Activated CD4-positive, alpha-beta T cell treated with anti-CD3 and anti-CD28 coated beads, Interleukin-2, amount 50 U/mL, for 16 hours (primary cell): ENCODE measurements at regions not wholly inside any gene's neighbourhood (a gene's known extent, or its start where the extent isn't known, plus 50 kb on each side); places are given as distances from the start of the nearest gene placed in this dataset.

Experiments used
- DNase-seq: peaks from one replicate; pipeline ENCODE4 v3.0.0-alpha.2; 2020

DNA sequence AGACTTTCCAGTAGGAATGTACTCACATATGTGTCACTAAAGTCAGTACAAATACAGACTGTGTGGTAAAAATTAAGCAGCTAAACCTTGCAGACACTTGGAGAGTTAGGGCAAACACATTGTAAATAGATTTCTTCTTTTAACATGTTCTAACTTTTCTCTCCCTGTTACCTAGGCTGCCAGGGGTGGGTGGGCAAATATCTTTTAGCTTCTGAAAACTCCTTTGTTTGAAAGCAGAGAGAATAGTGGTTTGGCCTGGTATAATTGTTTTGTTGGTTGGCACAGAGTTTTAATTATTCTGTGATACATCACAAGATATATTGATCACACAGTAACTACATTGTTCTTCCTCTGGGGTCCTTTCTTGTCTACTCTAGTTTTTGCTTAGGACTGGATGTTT lies 289.8 kb upstream of the DACH1 start:
- no peak for DNase-seq

DNA sequence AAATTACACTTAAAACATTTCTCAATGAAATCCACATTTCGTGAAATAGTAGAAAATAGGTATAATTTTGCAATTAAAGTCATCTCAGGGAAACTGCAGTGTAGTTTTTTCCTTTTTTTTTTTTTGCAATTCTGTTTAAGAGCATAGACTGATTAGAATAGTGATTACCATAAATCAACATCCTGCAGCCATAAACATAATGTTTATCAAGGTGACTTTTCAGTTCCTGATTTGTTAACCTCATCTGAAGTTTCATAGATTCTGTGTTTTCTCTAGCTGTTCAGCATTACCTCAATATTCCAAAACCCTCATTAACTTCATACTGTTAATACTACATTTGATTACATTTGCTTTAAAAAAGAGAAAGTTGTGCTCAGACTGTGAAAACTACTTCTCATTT lies 286.3 kb upstream of the DACH1 start:
- DNase-seq: no peak

DNA sequence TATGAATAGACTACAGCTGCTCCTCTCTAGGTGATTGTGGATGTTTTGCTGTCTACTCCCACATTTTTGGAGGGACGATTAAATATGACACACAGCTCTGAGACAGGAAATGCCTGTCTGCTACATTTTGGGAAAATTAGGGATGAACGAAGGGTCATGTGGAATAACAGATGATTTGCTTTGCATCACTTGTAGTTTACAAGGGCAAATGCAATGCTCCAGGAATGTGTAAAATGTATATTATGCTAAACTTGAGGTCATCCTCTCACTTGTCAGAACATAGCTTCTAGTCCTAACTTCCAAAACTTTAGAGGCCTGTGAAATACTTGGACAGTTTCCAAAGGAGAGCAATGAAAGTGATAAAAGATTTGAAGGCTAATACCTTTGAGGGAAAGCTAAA lies 284.2 kb upstream of the DACH1 start:
- no peak for DNase-seq

DNA sequence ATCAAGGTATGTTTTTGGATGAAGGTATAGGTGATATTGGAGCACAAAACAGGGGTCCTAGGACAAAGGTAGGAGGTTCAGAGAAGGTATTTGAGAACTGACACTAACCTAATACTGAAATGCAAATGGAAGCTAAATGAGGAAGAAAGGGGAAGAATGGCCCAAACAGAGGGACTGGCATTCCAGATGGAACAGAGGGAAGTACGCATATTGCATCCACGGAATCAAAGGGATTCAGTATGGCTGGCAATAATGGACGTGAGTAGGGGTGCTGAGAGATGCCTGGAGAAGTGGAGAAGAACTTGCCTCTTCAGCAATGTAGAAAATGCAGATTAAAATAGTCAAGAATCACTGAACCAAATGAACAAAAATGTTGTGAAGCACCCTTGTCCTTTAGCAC lies 283.5 kb upstream of the DACH1 start:
- DNase-seq: no peak

DNA sequence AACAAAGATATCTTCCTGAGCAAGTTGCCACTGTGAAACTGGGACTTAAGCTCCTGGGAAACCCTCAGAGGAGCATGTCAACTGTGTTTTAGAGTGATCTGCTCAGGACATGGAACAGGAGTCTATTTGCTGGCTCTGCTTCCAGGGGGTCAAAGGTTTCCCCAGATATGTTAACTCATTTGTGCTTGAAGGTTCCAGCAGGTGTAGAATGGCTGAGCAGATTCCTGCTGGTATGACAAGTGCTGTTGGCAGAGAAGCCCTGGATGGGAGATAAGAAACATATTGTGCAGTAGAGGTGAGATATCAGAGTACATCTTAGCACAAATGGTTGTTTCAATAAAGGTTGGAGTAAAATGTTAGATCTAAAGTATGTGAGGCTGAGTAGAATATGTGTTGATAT lies 282.7 kb upstream of the DACH1 start:
- no peak for DNase-seq

DNA sequence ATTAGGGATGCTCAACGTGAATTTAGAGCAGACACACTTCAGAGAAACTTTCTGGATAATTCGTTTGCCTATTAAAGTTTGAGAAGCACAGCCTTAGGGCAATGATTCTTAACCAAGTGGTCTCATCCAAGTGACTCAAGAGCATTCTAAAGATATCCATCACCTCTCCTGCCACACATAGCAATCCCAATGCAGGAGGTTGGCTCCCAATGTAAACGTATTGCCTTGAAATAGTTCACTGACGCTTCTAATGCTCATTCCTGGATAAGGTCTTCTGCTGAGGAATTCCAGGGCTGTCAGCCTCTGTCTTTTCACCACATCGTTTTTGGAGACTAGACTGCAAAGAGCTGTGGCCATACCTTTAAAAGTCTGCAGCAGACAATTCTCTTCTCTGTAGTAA lies 279.8 kb upstream of the DACH1 start:
- DNase-seq: no peak

DNA sequence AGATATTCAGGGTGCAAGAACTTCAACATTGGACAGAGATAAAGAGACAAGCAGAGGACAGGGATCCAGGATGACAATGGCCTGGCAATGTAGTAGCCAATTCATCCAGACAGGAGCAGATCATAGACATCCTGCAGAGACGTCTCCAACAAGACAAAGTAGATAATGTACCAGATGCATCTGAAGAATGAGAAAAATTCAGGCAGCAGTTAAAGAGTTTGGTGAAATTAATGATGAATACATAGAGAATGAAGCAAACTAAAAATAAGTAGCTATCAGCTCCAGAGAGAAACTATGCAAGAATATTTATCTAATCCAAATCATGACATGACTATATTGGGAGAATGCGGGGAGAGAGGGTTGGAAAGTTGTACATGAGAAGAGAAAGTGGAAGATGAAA lies 278.4 kb upstream of the DACH1 start:
- DNase-seq: no peak

DNA sequence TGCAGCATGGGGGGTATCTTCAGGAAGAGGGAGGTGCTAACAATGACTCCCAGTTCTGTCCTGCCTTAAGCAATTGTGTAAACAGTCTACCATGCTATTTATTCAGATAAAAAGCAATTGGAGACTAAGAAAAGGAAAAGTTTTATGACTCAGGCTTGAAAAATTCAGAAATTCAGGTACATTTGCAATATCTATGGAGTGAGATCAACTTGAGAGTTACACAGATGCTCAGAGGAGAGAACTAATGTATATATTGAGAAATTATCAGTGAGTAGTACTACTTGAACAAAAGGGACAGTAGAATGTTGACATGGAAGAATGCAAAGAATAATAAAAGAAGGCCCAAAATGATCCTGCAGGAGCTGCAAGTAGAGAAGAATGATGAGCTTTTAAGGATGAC lies 277.6 kb upstream of the DACH1 start:
- no peak for DNase-seq

DNA sequence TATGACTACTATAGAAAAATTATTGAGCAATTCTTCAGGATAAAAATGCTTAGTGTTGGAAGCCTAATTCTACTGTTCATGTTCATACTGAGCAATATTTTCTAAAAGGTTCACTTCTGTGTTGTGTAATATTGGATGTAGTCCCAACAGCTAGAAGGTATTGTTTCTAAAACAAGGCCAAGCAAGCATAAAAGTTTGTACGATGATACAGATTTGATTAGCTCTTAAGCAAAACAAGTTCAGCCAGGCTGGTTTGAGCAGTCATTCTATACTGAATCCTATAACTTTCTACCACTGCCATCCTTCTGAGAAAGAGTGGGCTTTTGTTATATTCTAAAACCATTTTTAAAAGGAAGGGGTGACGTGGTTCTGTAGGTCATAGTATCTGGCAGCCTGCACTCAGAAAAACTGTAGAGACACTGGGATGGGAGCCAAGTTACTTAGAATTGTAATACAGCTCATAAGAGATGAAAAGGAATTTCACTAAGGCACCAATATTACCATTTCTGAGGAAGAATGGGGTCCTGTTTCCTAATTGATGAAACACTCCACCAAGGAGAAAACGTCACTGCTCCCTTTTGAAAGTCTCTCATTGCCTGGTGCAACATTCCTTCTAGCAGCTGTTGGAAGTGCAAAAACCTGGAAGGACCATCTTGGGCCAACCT lies 275.0 kb upstream of the DACH1 start:
- DNase-seq: no peak

DNA sequence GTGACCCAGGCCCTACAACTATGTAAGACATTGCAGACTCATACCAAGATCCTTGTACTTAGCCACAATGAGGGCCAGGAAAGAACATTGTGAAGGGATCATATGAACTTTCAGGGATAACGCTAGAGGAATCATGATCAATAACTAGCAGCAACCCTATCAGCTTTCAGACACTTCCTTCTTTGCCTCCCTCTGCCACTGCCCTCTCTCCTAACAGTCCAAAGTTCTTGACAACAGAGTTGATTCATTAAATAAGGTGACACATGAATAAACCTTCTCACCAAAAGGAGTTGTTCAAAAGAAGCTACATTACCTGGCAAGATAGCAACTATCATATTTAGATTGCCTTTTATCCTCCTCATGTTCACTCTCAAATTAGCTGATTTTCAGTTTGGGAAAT lies 272.2 kb upstream of the DACH1 start:
- DNase-seq: no peak

DNA sequence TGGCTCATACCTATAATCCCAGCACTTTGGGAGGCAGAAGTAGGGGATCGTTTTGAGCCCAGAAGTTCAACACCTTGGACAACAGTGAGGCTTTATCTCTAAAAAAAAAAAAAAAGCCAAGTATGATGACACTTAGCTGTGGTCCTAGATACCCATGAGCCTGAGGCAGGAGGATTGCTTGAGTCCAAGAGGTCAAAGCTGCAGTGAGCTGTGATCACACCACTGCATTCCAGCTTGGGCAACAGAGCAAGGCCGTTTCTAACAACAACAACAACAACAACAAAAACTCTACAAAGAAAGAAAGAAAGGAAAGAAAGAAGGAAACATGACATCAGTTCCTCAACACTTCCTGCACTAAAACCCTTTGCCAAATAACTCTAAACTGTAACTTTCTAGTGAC lies 265.1 kb upstream of the DACH1 start:
- no peak for DNase-seq

DNA sequence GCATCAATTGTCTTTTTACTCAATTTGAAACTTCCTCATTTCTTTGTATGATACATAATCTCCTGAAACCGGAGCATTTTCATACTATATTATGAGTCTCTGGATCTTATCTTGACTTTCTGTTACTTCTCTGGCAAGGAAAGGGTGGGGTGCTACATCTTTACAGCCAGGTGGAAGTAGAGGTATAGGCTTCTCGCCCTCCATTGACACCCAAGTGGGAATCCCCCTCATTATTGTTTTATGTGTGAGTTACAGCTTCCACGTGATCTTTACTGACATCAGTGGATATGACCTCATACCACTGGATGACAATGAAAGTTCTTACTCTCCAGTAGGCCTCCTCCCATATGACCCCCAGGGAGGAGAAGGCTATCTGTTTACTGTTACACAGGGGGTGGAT lies 262.1 kb upstream of the DACH1 start:
- DNase-seq: peak; percentile 1

DNA sequence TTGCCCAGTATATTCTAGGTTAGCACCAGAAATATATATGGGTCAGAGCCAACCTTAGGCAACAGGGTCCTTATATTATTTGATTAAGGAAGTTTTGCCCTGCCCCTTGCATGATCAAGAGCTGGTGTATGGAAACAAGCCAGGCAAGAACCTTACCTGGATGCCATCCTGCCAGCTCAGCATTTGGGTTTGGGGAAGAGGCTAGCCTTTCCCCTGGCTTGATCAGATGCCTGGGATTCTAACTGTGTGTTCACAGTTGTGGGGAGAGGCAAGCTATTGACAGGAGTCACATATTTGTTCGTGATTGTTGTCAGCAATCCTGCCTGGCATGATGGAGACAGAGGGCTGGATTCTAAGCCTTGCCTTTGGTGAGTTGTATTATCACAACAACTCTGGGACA lies 260.0 kb upstream of the DACH1 start:
- no peak for DNase-seq

DNA sequence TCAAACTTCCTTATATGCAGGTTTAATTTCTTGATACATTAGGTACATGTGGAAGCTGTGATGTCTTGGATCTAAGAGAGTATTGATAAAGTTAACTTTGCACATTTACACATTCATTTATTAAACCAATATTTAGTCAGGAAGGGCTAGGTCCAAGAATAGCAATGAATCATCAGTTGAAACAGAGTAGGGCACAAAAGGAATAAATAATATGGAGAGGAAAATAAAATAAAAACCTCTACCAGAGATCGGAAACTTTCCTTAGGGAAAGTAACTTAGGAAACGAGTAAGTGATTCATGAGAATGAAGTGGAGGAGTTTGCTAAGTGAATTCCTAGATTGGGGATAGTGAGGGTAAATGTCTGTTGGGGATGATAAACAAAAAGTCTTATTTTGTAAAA lies 259.4 kb upstream of the DACH1 start:
- DNase-seq: no peak

DNA sequence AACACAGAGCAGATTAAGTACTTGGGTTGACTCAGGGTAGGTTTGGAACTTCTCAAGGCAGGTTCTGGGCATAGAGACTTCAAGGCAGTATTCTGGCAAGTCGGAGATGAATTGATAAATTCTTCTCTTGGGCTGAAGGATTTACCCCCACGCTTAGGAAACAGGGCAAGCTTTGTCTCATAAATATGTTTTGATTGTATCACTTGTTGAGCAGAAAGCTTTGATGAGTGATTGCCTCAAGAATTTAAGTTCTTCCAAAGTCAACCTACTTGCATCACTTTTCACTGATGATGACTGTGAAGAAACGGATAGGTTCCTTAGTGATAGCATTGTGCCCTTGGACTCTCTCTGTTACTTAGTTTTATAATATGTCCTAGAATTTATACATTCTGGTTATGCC lies 258.6 kb upstream of the DACH1 start:
- DNase-seq: no peak

DNA sequence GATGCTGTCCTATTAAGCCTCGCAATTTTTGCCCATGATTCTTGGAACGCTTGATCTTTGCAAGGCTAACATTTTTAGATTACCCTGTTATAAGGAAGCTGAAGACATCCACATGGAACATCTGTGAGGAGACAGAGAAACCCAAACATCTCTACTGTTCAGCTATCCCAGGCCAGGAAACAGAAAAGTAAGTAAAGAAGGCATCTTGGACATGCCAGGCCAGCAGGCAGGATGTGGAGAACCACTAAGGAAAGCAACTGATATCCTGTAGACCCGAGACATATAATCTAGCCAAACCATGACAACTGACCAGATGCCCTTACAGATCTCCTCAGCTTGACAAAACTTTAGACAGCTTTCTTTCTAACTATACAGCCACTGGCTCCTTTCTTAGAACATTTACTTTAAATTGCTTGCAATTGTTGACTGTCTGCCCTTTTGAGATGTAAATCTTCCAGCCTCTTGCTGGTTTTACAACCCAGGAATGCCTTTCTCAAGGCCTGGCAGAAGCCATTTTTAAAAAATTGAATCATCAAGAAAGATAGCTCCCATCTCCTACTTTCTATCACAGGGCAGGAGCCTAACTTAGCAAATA lies 255.8 kb upstream of the DACH1 start:
- no peak for DNase-seq

DNA sequence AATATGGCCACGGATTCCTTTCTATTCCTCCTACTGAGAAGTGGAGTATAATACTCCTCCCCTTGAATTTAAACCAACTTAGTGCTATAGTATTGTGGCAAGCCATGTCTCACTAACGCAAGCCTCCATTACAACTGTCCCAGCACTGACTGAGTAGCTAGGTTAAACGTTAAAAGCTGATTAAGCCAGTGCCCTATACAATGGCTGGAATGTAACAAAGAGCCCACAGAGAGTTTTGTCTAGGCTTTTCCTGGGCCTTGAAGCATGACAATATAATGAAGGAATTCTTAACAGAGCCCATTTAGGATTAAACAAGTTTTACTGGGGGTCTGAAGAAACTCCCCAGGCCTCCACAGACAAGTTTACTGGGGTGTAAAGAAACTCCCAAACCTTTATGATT lies 254.5 kb upstream of the DACH1 start:
- no peak for DNase-seq

DNA sequence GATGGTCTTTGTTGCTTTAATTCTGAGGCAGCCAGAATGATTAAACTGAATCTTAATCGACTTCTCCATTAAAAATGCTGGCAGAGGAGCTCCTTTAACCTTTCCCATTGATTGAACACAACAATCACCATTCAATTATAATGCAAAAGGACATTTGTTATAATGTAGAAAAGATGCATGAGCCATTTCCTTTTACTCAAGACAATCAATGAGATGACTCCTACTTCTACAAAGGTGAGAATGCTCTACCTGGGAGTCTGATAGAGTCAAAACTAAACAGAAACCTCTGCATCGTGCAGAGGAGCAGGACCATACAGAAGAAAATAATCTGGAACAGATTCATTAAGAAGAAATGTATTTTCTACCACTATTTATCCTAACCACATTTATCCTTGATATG lies 253.6 kb upstream of the DACH1 start:
- DNase-seq: no peak

DNA sequence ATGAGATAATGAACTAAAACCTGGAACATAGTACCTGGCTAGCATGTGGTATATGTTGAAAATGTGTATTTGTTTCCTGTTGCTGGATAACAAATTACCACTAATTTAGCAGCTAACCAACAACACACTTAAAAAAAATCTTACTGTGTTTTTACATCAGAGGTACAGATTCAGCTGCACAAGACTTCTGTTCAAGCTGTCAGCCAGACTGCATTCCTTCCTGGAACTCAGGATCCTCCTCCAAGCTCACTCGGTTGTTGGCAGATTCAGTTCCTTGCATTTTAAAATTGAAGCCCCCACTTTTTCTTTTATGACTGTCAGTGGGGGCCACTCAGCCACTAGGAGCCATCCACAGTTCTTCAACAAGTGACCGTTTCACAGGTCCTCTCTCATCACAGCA lies 246.9 kb upstream of the DACH1 start:
- no peak for DNase-seq

DNA sequence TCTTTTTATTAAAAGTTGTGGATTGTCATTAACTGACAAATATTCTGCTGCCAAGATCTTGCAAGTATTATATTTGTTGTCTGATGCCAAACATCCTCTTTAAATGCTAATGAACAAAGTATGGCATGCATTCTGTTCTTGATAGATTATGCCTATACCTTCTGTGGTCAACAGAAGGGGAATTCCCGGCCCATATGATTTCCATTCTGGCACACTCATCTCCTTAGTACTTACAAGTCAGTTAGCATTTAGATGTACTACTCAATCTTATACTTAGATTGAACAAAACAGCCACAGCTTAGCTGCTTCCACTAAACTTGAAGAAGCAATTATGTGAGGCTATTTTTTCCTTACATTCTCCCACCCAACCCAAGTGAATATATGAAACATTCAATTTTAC lies 246.1 kb upstream of the DACH1 start:
- DNase-seq: no peak

DNA sequence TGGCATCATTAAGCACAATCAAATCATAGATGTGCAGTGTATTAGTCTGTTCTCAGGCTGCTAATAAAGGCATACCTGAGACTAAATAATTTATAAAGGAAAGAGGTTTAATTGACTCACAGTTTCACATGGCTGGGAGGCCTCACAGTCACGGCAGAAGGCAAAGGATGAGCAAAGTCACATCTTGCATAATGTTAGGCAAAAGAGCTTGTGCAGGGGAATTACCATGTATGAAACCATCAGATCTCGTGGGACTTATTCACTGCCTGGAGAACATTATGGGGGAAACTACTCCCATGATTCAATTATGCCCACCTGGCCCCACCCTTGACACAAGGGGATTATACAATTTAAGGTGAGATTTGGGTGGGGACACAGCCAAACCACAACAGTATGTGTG lies 245.2 kb upstream of the DACH1 start:
- no peak for DNase-seq

DNA sequence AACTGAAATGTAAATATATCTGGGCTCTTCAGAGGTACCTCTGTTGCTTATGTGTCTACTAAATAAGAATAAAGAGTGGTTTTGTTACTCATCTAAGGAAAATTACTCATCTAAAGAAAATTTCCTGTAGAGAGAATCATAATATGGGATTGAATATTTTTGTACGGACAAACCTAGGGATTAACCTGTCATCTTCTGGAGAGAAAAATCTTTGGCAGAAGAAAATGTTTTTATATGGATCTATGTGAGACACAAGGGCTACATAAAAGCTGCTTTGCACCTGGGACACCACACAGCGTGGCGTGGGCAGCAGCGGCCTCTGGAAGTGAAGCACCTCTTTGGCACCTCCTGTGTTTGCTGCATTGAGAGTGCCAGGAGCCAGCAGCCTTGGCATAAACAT lies 242.9 kb upstream of the DACH1 start:
- no peak for DNase-seq

DNA sequence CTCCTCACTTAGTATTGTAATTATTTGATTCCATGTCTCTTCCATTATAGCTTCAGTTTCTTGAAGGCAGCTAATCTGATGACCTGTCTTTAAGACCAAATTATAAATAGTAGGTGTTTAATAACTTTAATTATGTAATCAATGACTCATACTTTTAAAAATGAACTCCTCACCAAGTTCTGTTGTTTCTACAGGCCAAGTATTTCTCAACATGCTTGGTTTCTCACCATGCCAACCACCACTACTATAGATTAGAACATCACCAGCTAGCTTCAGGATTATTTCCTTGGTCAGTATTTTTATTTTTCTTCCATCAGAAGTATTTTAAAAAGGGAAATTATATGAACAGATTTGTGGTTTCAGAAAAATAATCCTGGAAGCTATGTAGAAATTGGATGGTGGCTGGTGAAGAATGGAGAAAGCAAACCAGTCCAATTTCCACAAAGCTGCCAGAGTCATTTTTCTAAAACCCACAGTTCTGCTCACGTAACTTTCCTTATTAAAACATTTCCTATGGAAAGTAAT lies 237.7 kb upstream of the DACH1 start:
- no peak for DNase-seq

DNA sequence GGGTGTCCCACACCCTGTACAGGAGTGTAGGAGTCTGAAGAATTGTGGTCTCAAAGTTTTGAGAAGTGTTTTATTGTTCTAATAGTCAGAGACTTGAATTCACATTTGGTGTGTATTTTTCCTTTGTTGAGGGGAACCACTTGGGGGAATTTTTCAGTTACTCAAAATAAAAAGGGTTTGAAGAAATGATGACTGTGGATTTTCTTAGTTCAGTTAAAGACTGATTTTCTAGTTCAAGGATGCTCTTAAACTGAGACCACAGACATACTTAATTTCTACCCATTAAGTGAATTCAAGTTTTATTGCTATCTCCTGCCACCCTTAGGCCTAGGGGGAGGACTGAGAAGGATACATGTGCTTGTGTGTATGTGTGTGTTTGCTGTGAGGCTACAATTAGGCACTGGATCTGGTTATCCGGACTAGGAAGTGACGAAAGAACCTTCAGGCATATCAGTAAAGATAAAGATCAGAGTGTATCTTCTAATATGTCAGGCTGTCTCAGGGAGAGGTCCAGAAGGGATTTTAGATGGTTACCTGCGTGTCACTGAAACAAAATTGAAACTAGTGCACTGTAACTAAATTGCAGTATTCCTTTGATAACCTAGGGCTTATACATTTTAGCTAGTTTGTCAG lies 234.9 kb upstream of the DACH1 start:
- DNase-seq: no peak

DNA sequence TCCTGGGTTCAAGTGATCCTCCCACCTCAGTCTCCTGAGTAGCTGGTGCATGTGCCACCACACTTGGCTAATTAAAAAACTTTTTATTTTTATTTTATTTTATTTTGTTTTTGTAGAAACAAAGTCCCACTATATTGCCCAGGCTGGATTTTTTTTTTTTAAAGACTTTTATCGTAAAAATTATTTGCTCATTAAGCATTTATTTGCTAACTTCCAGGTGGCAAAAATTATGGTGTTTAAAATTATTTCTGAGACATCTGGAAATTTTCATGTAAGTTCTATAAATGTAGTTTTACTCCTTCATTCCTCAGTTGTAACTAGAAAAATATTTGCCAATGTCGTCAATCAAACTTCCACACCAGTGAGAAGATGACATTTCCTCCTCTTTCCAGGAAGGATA lies 233.3 kb upstream of the DACH1 start:
- no peak for DNase-seq
